Liver (tissue), 8 donors: ENCODE measurements at regions not wholly inside any gene's neighbourhood (a gene's known extent, or its start where the extent isn't known, plus 50 kb on each side); places are given as distances from the start of the nearest gene placed in this dataset.

ENCODE experiments used
- DNase-seq: peaks from one replicate; pipeline ENCODE4 v3.0.0-alpha.2; 2017; ENCODE audit warnings: low spot score
- H3K27ac ChIP-seq, 2 donors: one replicate each; pipeline ENCODE4 v1.7.0; 2013; ENCODE audit warnings: inconsistent platforms in 2 of 2, low read length in 2 of 2, control low read depth in 1 of 2, low read depth in 1 of 2, mild to moderate bottlenecking in 1 of 2
- H3K27me3 ChIP-seq, 4 donors: one replicate each; pipeline versions ENCODE4 v1.6.1 to v1.7.0; 2013; ENCODE audit warnings: low read length in 3 of 4, inconsistent platforms in 1 of 4, mild to moderate bottlenecking in 1 of 4, moderate library complexity in 1 of 4; ENCODE audit not compliant: control insufficient read depth in 4 of 4, insufficient read depth in 4 of 4
- H3K36me3 ChIP-seq, 4 donors: one replicate each; pipeline versions ENCODE4 v1.6.1 to v1.7.0; 2013; ENCODE audit warnings: low read length in 3 of 4, mild to moderate bottlenecking in 3 of 4, low read depth in 1 of 4, moderate library complexity in 1 of 4; ENCODE audit not compliant: control insufficient read depth in 4 of 4, insufficient read depth in 3 of 4
- H3K4me1 ChIP-seq, 4 donors: one replicate each; pipeline versions ENCODE4 v1.6.1 to v1.7.0; 2013; ENCODE audit warnings: low read length in 3 of 4, mild to moderate bottlenecking in 3 of 4, moderate library complexity in 1 of 4; ENCODE audit not compliant: control insufficient read depth in 4 of 4, insufficient read depth in 4 of 4
- H3K4me3 ChIP-seq, 3 donors: one replicate each; pipeline versions ENCODE4 v1.6.1 to v1.7.0; 2013; ENCODE audit warnings: low read length in 3 of 3, control low read depth in 1 of 3, low read depth in 1 of 3, mild to moderate bottlenecking in 1 of 3
- H3K9ac ChIP-seq, 2 donors: one replicate each; pipeline ENCODE4 v1.7.0; 2013; ENCODE audit warnings: low read length in 2 of 2, mild to moderate bottlenecking in 2 of 2, moderate library complexity in 2 of 2, control low read depth in 1 of 2, low read depth in 1 of 2
- H3K9me3 ChIP-seq, 4 donors: one replicate each; pipeline versions ENCODE4 v1.6.1 to v1.7.0; 2013; ENCODE audit warnings: low read length in 3 of 4; ENCODE audit not compliant: control insufficient read depth in 4 of 4
- ATF3 ChIP-seq: IDR thresholded peaks from 2 replicates; pipeline ENCODE4 v1.6.1; 2016; ENCODE audit warnings: antibody characterized with exemption
- CTCF ChIP-seq: fragments of 150-350 bp; IDR thresholded peaks from 2 replicates; pipeline ENCODE4 v1.5.1; 2017; ENCODE audit warnings: improper control_type of control experiment, low read depth, low read length; ENCODE audit not compliant: missing input control
- EGR1 ChIP-seq, 2 donors: IDR thresholded peaks; 2 replicates each; pipeline ENCODE4 v1.6.1; 2016 to 2018; ENCODE audit warnings: antibody characterized with exemption in 2 of 2, low read depth in 2 of 2
- FOXA1 ChIP-seq: IDR thresholded peaks from 2 replicates; pipeline ENCODE4 v1.6.1; 2016; ENCODE audit warnings: antibody characterized with exemption
- FOXA2 ChIP-seq: IDR thresholded peaks from 2 replicates; pipeline ENCODE4 v1.6.1; 2016; ENCODE audit warnings: antibody characterized with exemption
- GABPA ChIP-seq, 2 donors: IDR thresholded peaks in 1 of 2; conservative IDR thresholded peaks in 1 of 2; 2 replicates each; pipeline ENCODE4 v1.6.1; 2016; ENCODE audit warnings: antibody characterized with exemption in 2 of 2, mild to moderate bottlenecking in 1 of 2, moderate library complexity in 1 of 2
- HNF4A ChIP-seq, 2 donors: conservative IDR thresholded peaks; 2 replicates each; pipeline ENCODE4 v1.6.1; 2016; ENCODE audit warnings: antibody characterized with exemption in 2 of 2, mild to moderate bottlenecking in 2 of 2
- HNF4G ChIP-seq: IDR thresholded peaks from 2 replicates; pipeline ENCODE4 v1.6.1; 2016; ENCODE audit warnings: antibody characterized with exemption
- JUND ChIP-seq, 2 donors: IDR thresholded peaks; 2 replicates each; pipeline ENCODE4 v1.6.1; 2016; ENCODE audit warnings: antibody characterized with exemption in 2 of 2
- NR2F2 ChIP-seq: IDR thresholded peaks from 2 replicates; pipeline ENCODE4 v1.6.1; 2016; ENCODE audit warnings: antibody characterized with exemption
- RAD21 ChIP-seq, 2 donors: IDR thresholded peaks; 2 replicates each; pipeline ENCODE4 v1.6.1; 2016; ENCODE audit warnings: antibody characterized with exemption in 2 of 2, mild to moderate bottlenecking in 2 of 2
- RXRA ChIP-seq, 2 donors: IDR thresholded peaks; 2 replicates each; pipeline ENCODE4 v1.6.1; 2017 to 2018; ENCODE audit warnings: antibody characterized with exemption in 2 of 2, mild to moderate bottlenecking in 1 of 2
- SP1 ChIP-seq: IDR thresholded peaks from 2 replicates; pipeline ENCODE4 v1.6.1; 2018; ENCODE audit warnings: antibody characterized with exemption, mild to moderate bottlenecking
- TAF1 ChIP-seq: conservative IDR thresholded peaks from 2 replicates; pipeline ENCODE4 v1.6.1; 2016; ENCODE audit warnings: antibody characterized with exemption, mild to moderate bottlenecking
- WGBS: extraction: QIAGEN DNeasy Blood & Tissue Kit; methylation state at CpG from one replicate; pipeline ENCODE4 v1.1.7; 2013; 5-methylcytosine and 5-hydroxymethylcytosine counted together
- TF ChIP-seq, protein P1 (sequence below): IDR thresholded peaks from 2 replicates; pipeline ENCODE4 v1.6.1; 2016; ENCODE audit warnings: antibody characterized with exemption, mild to moderate bottlenecking
- TF ChIP-seq, protein P2 (sequence below): IDR thresholded peaks from 2 replicates; pipeline ENCODE4 v1.6.1; 2016; ENCODE audit warnings: antibody characterized with exemption
- donor health status: healthy.
- donor health status: healthy.
- donor health status: healthy.
- donor health status: healthy.
- donor health status: healthy.

- Histone ChIP-seq H3K4me1 (no peaks in the 10 kb centered on the region), H3K36me3 (no peaks in the 10 kb centered on the region), H3K9ac (no peak overlapping the region), H3K9me3 (no peaks in the 10 kb centered on the region), H3K27ac (no peak overlapping the region), H3K4me3 (no peak overlapping the region), H3K27me3 (no peaks in the 10 kb centered on the region)
- 59% methylated on average over 2 of the region's 2 CpGs for WGBS
- no peak for DNase-seq
- TF ChIP-seq CTCF (no peak), SP1 (no peak), FOXA1 (no peak), ATF3 (no peak), EGR1 (IDR thresholded peaks at IDR 0.05; ENCODE audit: low read depth in 2 of 2) (no peak), GABPA (IDR thresholded peaks at IDR 0.05 in 1 of 2, conservative IDR thresholded peaks at IDR 0.05 in 1 of 2) (no peak), FOXA2 (no peak), JUND (IDR thresholded peaks at IDR 0.05) (no peak), RXRA (IDR thresholded peaks at IDR 0.05) (no peak), RAD21 (IDR thresholded peaks at IDR 0.05) (no peak), HNF4G (no peak), NR2F2 (no peak), HNF4A (conservative IDR thresholded peaks at IDR 0.05) (no peak)
- TF ChIP-seq, protein P1, sequence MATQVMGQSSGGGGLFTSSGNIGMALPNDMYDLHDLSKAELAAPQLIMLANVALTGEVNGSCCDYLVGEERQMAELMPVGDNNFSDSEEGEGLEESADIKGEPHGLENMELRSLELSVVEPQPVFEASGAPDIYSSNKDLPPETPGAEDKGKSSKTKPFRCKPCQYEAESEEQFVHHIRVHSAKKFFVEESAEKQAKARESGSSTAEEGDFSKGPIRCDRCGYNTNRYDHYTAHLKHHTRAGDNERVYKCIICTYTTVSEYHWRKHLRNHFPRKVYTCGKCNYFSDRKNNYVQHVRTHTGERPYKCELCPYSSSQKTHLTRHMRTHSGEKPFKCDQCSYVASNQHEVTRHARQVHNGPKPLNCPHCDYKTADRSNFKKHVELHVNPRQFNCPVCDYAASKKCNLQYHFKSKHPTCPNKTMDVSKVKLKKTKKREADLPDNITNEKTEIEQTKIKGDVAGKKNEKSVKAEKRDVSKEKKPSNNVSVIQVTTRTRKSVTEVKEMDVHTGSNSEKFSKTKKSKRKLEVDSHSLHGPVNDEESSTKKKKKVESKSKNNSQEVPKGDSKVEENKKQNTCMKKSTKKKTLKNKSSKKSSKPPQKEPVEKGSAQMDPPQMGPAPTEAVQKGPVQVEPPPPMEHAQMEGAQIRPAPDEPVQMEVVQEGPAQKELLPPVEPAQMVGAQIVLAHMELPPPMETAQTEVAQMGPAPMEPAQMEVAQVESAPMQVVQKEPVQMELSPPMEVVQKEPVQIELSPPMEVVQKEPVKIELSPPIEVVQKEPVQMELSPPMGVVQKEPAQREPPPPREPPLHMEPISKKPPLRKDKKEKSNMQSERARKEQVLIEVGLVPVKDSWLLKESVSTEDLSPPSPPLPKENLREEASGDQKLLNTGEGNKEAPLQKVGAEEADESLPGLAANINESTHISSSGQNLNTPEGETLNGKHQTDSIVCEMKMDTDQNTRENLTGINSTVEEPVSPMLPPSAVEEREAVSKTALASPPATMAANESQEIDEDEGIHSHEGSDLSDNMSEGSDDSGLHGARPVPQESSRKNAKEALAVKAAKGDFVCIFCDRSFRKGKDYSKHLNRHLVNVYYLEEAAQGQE: no peak
- TF ChIP-seq, protein P2, sequence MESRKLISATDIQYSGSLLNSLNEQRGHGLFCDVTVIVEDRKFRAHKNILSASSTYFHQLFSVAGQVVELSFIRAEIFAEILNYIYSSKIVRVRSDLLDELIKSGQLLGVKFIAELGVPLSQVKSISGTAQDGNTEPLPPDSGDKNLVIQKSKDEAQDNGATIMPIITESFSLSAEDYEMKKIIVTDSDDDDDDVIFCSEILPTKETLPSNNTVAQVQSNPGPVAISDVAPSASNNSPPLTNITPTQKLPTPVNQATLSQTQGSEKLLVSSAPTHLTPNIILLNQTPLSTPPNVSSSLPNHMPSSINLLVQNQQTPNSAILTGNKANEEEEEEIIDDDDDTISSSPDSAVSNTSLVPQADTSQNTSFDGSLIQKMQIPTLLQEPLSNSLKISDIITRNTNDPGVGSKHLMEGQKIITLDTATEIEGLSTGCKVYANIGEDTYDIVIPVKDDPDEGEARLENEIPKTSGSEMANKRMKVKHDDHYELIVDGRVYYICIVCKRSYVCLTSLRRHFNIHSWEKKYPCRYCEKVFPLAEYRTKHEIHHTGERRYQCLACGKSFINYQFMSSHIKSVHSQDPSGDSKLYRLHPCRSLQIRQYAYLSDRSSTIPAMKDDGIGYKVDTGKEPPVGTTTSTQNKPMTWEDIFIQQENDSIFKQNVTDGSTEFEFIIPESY: no peak
Measured at GRCh38 chr10:57113545-57113944, 752.5 kb upstream of the ZWINT start.

- Histone ChIP-seq H3K4me1 (no peaks in the 10 kb centered on the region), H3K36me3 (no peaks in the 10 kb centered on the region), H3K27me3 (no peaks in the 10 kb centered on the region), H3K9me3 (no peaks in the 10 kb centered on the region), H3K9ac (no peak overlapping the region), H3K27ac (no peak overlapping the region), H3K4me3 (no peak overlapping the region)
- TF ChIP-seq ATF3: no peak
- no peak for TF ChIP-seq HNF4G
- TF ChIP-seq SP1: no peak
- no peak for TF ChIP-seq RAD21 (IDR thresholded peaks at IDR 0.05)
- no peak for TF ChIP-seq FOXA1
- no peak for TF ChIP-seq GABPA (IDR thresholded peaks at IDR 0.05 in 1 of 2, conservative IDR thresholded peaks at IDR 0.05 in 1 of 2)
- no peak for TF ChIP-seq RXRA (IDR thresholded peaks at IDR 0.05)
- no peak for TF ChIP-seq FOXA2
- no peak for TF ChIP-seq CTCF
- TF ChIP-seq TAF1: no peak
- 17% methylated on average over 1 of the region's 1 CpG for WGBS
- DNase-seq: no peak
Measured at GRCh38 chr10:57102236-57102635, 741.2 kb upstream of the ZWINT start.
